Lower leg skin (tissue), 4 donors: ENCODE measurements at regions not wholly inside any gene's neighbourhood (a gene's known extent, or its start where the extent isn't known, plus 50 kb on each side); places are given as distances from the start of the nearest gene placed in this dataset.
"Not testable (repeated sequence)": the region's sequence is repeated elsewhere in the genome, so short reads cannot be mapped to it uniquely, and the experiment has no call there.

Experiments used
- DNase-seq, 2 donors: peaks; one replicate each; pipeline ENCODE4 v3.0.0-alpha.2; 2019; ENCODE audit warnings: low spot score in 2 of 2
- H3K4me3 ChIP-seq: fragments of 200-600 bp; sonication (generic); 2 replicates; pipeline ENCODE4 v1.5.1; 2017; ENCODE audit warnings: mild to moderate bottlenecking, low read depth; ENCODE audit not compliant: poor library complexity, severe bottlenecking
- CTCF ChIP-seq, 3 donors: fragments of 450-650 bp; IDR thresholded peaks; one replicate each; pipeline ENCODE4 v1.5.1; 2016; ENCODE audit warnings: antibody characterized with exemption in 3 of 3, mild to moderate bottlenecking in 3 of 3, moderate library complexity in 2 of 3
- POLR2A ChIP-seq, 2 donors: fragments of 450-650 bp; IDR thresholded peaks; one replicate each; pipeline ENCODE4 v1.6.1; 2016 to 2017; ENCODE audit warnings: antibody characterized with exemption in 2 of 2, mild to moderate bottlenecking in 1 of 2, moderate library complexity in 1 of 2
- WGBS, 2 donors: methylation state at CpG; one replicate each; pipeline ENCODE4 v1.1.5; 2018; 5-methylcytosine and 5-hydroxymethylcytosine counted together
- intact Hi-C: fragments of 100-400 bp; cut with DNase I; formaldehyde crosslinking; loops from one replicate; pipeline ENCODE4 v1.15.0; 2023; ENCODE audit warnings: low total_unique reads

- intact Hi-C loops, result no loop called here
- TF ChIP-seq CTCF (IDR thresholded peaks at IDR 0.05), result no peak
- TF ChIP-seq POLR2A (IDR thresholded peaks at IDR 0.05), result no peak
- WGBS, 2 donors, result 56 to 57% methylated on average over 4 of the region's 4 CpGs
- H3K4me3 ChIP-seq, result no peak overlapping the region
- no peak for DNase-seq
Observed at GRCh38 chr15:25572191-25572590, 133.4 kb upstream of the UBE3A start.

GRCh38 chr15:25568751-25569150 lies 129.9 kb upstream of the UBE3A start:
- no peak for TF ChIP-seq POLR2A (IDR thresholded peaks at IDR 0.05)
- TF ChIP-seq CTCF (IDR thresholded peaks at IDR 0.05), result no peak
- DNase-seq, result no peak
- intact Hi-C loops, result no loop called here
- 62 to 73% methylated on average over 7 of the region's 7 CpGs for WGBS, 2 donors
- H3K4me3 ChIP-seq, result no peak overlapping the region

- DNase-seq, intact Hi-C loops, H3K4me3 ChIP-seq: not testable (repeated sequence)
- WGBS, 2 donors, result 68 to 77% methylated on average over 6 of the region's 6 CpGs
Observed at GRCh38 chr15:25566545-25566944, 127.7 kb upstream of the UBE3A start.

GRCh38 chr15:25565470-25566264 lies 126.8 kb upstream of the UBE3A start:
- intact Hi-C loops, result no loop called here
- H3K4me3 ChIP-seq, result no peak overlapping the region
- DNase-seq, result no peak
- TF ChIP-seq POLR2A (IDR thresholded peaks at IDR 0.05) (no peak), CTCF (IDR thresholded peaks at IDR 0.05) (no peak)
- 83% methylated on average over 14 of the region's 14 CpGs for WGBS, 2 donors

- H3K4me3 ChIP-seq, result no peak overlapping the region
- DNase-seq, result no peak
- 81 to 86% methylated on average over 4 of the region's 4 CpGs for WGBS, 2 donors
- intact Hi-C loops, result no loop called here
- TF ChIP-seq POLR2A (IDR thresholded peaks at IDR 0.05) (no peak), CTCF (IDR thresholded peaks at IDR 0.05) (no peak)
Observed at GRCh38 chr15:25563596-25563995, 124.8 kb upstream of the UBE3A start.

- no peak overlapping the region for H3K4me3 ChIP-seq
- no peak for DNase-seq
- TF ChIP-seq POLR2A (IDR thresholded peaks at IDR 0.05) (no peak), CTCF (IDR thresholded peaks at IDR 0.05) (no peak)
- intact Hi-C loops, result no loop called here
- WGBS, 2 donors, result 77 to 78% methylated on average over 5 of the region's 5 CpGs
Observed at GRCh38 chr15:25557926-25558325, 119.1 kb upstream of the UBE3A start.
